ENCODE measurements at regions not wholly inside any gene's neighbourhood (a gene's known extent, or its start where the extent isn't known, plus 50 kb on each side); places are given as distances from the start of the nearest gene placed in this dataset.

- H3K4me3 Mint-ChIP-seq, result no peak overlapping the region
- no peak overlapping the region for H3K27ac Mint-ChIP-seq
- no peak for DNase-seq
- H3K27me3 Mint-ChIP-seq (ENCODE audit: insufficient read depth), result peaks cover 30% of the 10 kb centered on the region
- TF ChIP-seq CTCF (IDR thresholded peaks at IDR 0.05), result no peak
- H3K4me1 Mint-ChIP-seq (ENCODE audit: low read depth), result peaks cover 12% of the 10 kb centered on the region; the same call in 1 of the 2 replicates
- H3K9me3 Mint-ChIP-seq, result no peaks in the 10 kb centered on the region
- H3K36me3 Mint-ChIP-seq (ENCODE audit: low read depth), result no peaks in the 10 kb centered on the region
Observed at GRCh38 chr5:36416605-36417004, 114.9 kb upstream of the RANBP3L start.

- Mint-ChIP-seq H3K36me3 (ENCODE audit: low read depth) (no peaks in the 10 kb centered on the region), H3K4me3 (no peak overlapping the region), H3K27ac (no peak overlapping the region), H3K27me3 (ENCODE audit: insufficient read depth) (peaks cover 30% of the 10 kb centered on the region), H3K9me3 (no peaks in the 10 kb centered on the region), H3K4me1 (ENCODE audit: low read depth) (peaks cover 12% of the 10 kb centered on the region; the same call in 1 of the 2 replicates)
- DNase-seq, result no peak
- TF ChIP-seq CTCF (IDR thresholded peaks at IDR 0.05), result no peak
Observed at GRCh38 chr5:36417221-36417620, 115.5 kb upstream of the RANBP3L start.

- no peak overlapping the region for H3K4me3 Mint-ChIP-seq
- no peaks in the 10 kb centered on the region for H3K9me3 Mint-ChIP-seq
Observed at GRCh38 chr5:36417668-36418067, 116.0 kb upstream of the RANBP3L start.

GRCh38 chr5:36418152-36418979, 116.7 kb upstream of the RANBP3L start:
- no peaks in the 10 kb centered on the region for H3K9me3 Mint-ChIP-seq
- peaks cover 24% of the 10 kb centered on the region for H3K27me3 Mint-ChIP-seq (ENCODE audit: insufficient read depth)
- DNase-seq, result no peak
- peaks cover 21% of the 10 kb centered on the region for H3K4me1 Mint-ChIP-seq (ENCODE audit: low read depth)
- H3K4me3 Mint-ChIP-seq, result no peak overlapping the region
- no peak for TF ChIP-seq CTCF (IDR thresholded peaks at IDR 0.05)
- H3K36me3 Mint-ChIP-seq (ENCODE audit: low read depth), result no peaks in the 10 kb centered on the region
- H3K27ac Mint-ChIP-seq, result no peak overlapping the region

More at GRCh38 chr5:36417668-36418067, 116.0 kb upstream of the RANBP3L start:
- no peak for DNase-seq
- Mint-ChIP-seq H3K27ac (no peak overlapping the region), H3K36me3 (ENCODE audit: low read depth) (no peaks in the 10 kb centered on the region), H3K27me3 (ENCODE audit: insufficient read depth) (peaks cover 28% of the 10 kb centered on the region), H3K4me1 (ENCODE audit: low read depth) (peaks cover 14% of the 10 kb centered on the region)
- no peak for TF ChIP-seq CTCF (IDR thresholded peaks at IDR 0.05)

GRCh38 chr5:36421256-36421655, 119.6 kb upstream of the RANBP3L start:
- no peaks in the 10 kb centered on the region for H3K9me3 Mint-ChIP-seq
- TF ChIP-seq CTCF (IDR thresholded peaks at IDR 0.05), result no peak

More at GRCh38 chr5:36421256-36421655, 119.6 kb upstream of the RANBP3L start:
- peaks cover 25% of the 10 kb centered on the region for H3K4me1 Mint-ChIP-seq (ENCODE audit: low read depth)
- peaks cover 24% of the 10 kb centered on the region for H3K27me3 Mint-ChIP-seq (ENCODE audit: insufficient read depth)
- no peak overlapping the region for H3K27ac Mint-ChIP-seq
- DNase-seq, result no peak
- H3K4me3 Mint-ChIP-seq, result no peak overlapping the region
- no peaks in the 10 kb centered on the region for H3K36me3 Mint-ChIP-seq (ENCODE audit: low read depth)
